OCI-LY3 (cell line): ENCODE measurements at regions not wholly inside any gene's neighbourhood (a gene's known extent, or its start where the extent isn't known, plus 50 kb on each side); places are given as distances from the start of the nearest gene placed in this dataset.

Experiments
- H2AFZ ChIP-seq: fragments of 200-600, 300-600 bp; shearing (Covaris generic); 2 replicates; pipeline ENCODE4 v1.6.0; 2014; ENCODE audit warnings: antibody characterized with exemption, low read depth, low read length
- H3K27ac ChIP-seq: fragments of 200-600, 300-600 bp; sonication (generic); 2 replicates; pipeline ENCODE4 v1.5.1; 2014; ENCODE audit warnings: mild to moderate bottlenecking, low read length, moderate library complexity, mixed read lengths
- H3K27me3 ChIP-seq: fragments of 200-600, 300-600 bp; sonication (generic); 2 replicates; pipeline ENCODE4 v1.6.1; 2014; ENCODE audit warnings: low read depth, low read length, mixed read lengths
- H3K36me3 ChIP-seq: fragments of 200-600, 300-600 bp; sonication (generic); replicated peaks from 2 replicates; pipeline ENCODE3; 2014; ENCODE audit warnings: low read depth, low read length, mixed read lengths
- H3K4me1 ChIP-seq: fragments of 300-600, 200-600 bp; sonication (generic); 2 replicates; pipeline ENCODE4 v1.6.1; 2014; ENCODE audit warnings: low read length, mixed read lengths
- H3K4me2 ChIP-seq: fragments of 200-600, 300-600 bp; sonication (generic); 2 replicates; pipeline ENCODE4 v1.6.1; 2014; ENCODE audit warnings: low read length, mixed read lengths
- H3K4me3 ChIP-seq: fragments of 300-600, 200-600 bp; sonication (generic); 2 replicates; pipeline ENCODE4 v1.5.1; 2014; ENCODE audit warnings: antibody characterized with exemption, mild to moderate bottlenecking, low read length, moderate library complexity
- H3K79me2 ChIP-seq: fragments of 300-600, 200-600 bp; shearing (Covaris generic); 2 replicates; pipeline ENCODE4 v1.6.1; 2014; ENCODE audit warnings: mild to moderate bottlenecking, low read length, mixed read lengths
- H3K9ac ChIP-seq: fragments of 300-600, 200-600 bp; shearing (Covaris generic); 2 replicates; pipeline ENCODE4 v1.6.0; 2014; ENCODE audit warnings: mild to moderate bottlenecking, low read length, moderate library complexity
- H3K9me3 ChIP-seq: fragments of 200-600, 300-600 bp; shearing (Covaris generic); 2 replicates; pipeline ENCODE4 v1.6.1; 2014; ENCODE audit warnings: low read length, mixed read lengths; ENCODE audit not compliant: insufficient read depth
- H4K20me1 ChIP-seq: fragments of 200-600, 300-600 bp; sonication (generic); 2 replicates; pipeline ENCODE4 v1.6.1; 2016; ENCODE audit warnings: low read length, mixed read lengths; ENCODE audit not compliant: insufficient read depth
- EZH2phosphoT487 ChIP-seq: fragments of 200-600 bp; shearing (Covaris generic); IDR thresholded peaks from 2 replicates; pipeline ENCODE4 v1.6.1; 2018; ENCODE audit warnings: antibody characterized with exemption, mixed run types, low read depth
- TF ChIP-seq, protein P1 (sequence below): fragments of 200-600, 300-600 bp; sonication (generic); IDR thresholded peaks from 2 replicates; pipeline ENCODE4 v1.5.1; 2014; ENCODE audit warnings: antibody characterized with exemption, low read length, low read depth

DNA sequence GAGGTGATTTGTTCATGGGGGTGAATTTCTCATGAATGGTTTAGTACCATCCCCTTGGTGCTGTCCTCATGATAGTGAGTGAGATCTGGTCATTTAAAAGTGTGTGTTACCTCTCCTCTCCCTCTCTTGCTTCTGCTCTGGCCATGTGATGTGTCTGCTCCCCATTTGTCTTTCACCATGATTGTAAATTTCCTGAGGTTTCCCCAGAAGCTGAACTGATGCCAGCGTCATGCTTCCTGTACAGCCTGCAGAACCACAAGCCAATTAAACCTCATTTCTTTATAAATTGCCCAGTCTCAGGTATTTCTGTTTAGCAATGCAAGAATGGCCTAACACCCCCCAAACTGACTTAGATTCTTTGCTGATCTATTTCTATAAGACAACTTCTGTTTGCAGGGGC, 249.4 kb upstream of the B3GALT2 start:
- no peaks in the 10 kb centered on the region for H3K27me3 ChIP-seq
- peaks cover 11% of the 10 kb centered on the region for H3K4me1 ChIP-seq
- peaks cover 26% of the 10 kb centered on the region; the same call in 1 of the 2 replicates for H3K9me3 ChIP-seq
- H2AFZ ChIP-seq = no peak overlapping the region
- no peak for TF ChIP-seq EZH2phosphoT487
- TF ChIP-seq, protein P1, sequence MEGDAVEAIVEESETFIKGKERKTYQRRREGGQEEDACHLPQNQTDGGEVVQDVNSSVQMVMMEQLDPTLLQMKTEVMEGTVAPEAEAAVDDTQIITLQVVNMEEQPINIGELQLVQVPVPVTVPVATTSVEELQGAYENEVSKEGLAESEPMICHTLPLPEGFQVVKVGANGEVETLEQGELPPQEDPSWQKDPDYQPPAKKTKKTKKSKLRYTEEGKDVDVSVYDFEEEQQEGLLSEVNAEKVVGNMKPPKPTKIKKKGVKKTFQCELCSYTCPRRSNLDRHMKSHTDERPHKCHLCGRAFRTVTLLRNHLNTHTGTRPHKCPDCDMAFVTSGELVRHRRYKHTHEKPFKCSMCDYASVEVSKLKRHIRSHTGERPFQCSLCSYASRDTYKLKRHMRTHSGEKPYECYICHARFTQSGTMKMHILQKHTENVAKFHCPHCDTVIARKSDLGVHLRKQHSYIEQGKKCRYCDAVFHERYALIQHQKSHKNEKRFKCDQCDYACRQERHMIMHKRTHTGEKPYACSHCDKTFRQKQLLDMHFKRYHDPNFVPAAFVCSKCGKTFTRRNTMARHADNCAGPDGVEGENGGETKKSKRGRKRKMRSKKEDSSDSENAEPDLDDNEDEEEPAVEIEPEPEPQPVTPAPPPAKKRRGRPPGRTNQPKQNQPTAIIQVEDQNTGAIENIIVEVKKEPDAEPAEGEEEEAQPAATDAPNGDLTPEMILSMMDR = no peak
- H4K20me1 ChIP-seq = no peaks in the 10 kb centered on the region
- no peak overlapping the region for H3K4me3 ChIP-seq
- peaks cover 9% of the 10 kb centered on the region for H3K36me3 ChIP-seq
- H3K27ac ChIP-seq = no peak overlapping the region
- no peaks in the 10 kb centered on the region for H3K79me2 ChIP-seq
- H3K4me2 ChIP-seq = no peak overlapping the region
- no peak overlapping the region for H3K9ac ChIP-seq

DNA sequence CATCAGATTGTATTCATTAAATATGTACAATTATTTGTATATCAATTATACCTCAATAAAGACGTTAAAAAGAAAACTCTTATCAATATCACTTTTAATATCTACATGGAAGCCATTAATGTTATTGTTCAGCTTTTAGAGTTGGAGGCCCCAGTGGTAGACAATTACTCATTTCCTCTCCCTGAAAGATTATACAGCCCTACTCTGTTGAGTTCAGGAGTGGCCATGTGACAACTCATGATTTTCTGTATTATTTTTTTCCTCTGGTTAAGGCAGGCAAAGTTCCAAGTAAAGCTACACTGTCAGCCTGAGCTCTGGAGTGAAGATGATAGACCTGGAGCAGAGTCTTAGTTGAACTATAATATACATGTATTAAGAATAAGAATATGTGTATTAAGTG, 247.9 kb upstream of the B3GALT2 start:
- Histone ChIP-seq H2AFZ (no peak overlapping the region), H3K27ac (no peak overlapping the region), H3K4me1 (peaks cover 11% of the 10 kb centered on the region), H3K9me3 (peaks cover 26% of the 10 kb centered on the region; the same call in 1 of the 2 replicates), H3K36me3 (peaks cover 9% of the 10 kb centered on the region), H4K20me1 (no peaks in the 10 kb centered on the region), H3K27me3 (no peaks in the 10 kb centered on the region), H3K4me3 (no peak overlapping the region), H3K79me2 (no peaks in the 10 kb centered on the region), H3K4me2 (no peak overlapping the region), H3K9ac (no peak overlapping the region)
- TF ChIP-seq EZH2phosphoT487 = no peak
- TF ChIP-seq, protein P1 = no peak

DNA sequence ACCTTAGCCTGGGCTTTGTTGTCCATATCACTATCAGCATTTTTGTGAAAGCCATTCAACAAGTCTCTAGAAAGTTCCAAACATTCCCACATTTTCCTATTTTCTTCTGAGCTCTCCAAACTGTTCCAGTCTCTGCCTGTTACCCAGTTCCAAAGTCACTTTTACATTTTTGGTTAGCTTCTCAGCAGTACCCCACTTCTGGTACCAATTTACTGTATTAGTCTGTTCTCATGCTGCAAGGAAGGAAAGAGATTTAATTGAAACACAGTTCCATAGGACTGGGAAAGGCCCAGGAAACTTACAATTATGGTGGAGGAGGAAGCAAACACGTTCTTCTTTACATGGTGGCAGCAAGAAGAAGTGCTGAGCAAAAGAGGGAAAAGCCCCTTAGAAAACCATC, 247.2 kb upstream of the B3GALT2 start:
- H3K9ac ChIP-seq = no peak overlapping the region
- H4K20me1 ChIP-seq = no peaks in the 10 kb centered on the region
- TF ChIP-seq EZH2phosphoT487 = no peak
- TF ChIP-seq, protein P1 = no peak
- H3K27me3 ChIP-seq = no peaks in the 10 kb centered on the region
- no peak overlapping the region for H3K4me2 ChIP-seq
- peaks cover 26% of the 10 kb centered on the region; the same call in 1 of the 2 replicates for H3K9me3 ChIP-seq
- no peak overlapping the region for H2AFZ ChIP-seq
- H3K27ac ChIP-seq = no peak overlapping the region
- H3K4me1 ChIP-seq = peaks cover 6% of the 10 kb centered on the region
- H3K4me3 ChIP-seq = no peak overlapping the region
- H3K79me2 ChIP-seq = no peaks in the 10 kb centered on the region
- peaks cover 9% of the 10 kb centered on the region for H3K36me3 ChIP-seq

DNA sequence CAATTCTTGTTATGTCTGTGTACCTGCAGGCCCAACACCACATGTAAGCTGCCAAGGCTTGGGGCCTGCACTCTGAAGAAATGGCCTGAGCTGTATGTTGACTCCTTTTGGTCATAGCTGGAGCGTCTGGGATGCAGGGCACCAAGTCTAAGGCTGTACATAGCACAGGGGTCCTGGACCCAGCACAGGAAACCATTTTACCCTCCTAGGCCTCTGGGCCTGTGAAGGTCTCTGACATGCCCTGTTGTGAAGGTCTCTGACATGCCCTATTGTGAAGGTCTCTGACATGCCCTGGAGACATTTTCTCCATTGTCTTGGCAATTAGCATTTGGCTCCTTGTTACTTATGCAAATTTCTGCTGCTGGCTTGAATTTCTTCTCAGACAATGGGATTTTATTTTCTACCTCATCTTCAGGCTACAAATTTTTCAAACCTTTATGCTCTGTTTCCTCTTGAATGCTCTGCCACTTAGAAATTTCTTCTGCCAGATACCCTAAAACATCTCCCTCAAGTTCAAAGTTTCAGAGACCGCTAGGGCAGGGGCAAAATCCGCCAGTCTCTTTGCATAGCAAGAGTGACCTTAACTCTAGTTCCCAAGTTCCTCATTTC, 246.7 kb upstream of the B3GALT2 start:
- Histone ChIP-seq H3K9me3 (peaks cover 26% of the 10 kb centered on the region; the same call in 1 of the 2 replicates), H3K4me2 (no peak overlapping the region), H3K4me3 (no peak overlapping the region), H3K36me3 (peaks cover 9% of the 10 kb centered on the region), H4K20me1 (no peaks in the 10 kb centered on the region), H3K27ac (no peak overlapping the region), H3K4me1 (0 out of 2 replicates have a peak, but pooled peaks cover 1% of the 10 kb centered on the region), H3K27me3 (no peaks in the 10 kb centered on the region), H3K9ac (no peak overlapping the region), H3K79me2 (no peaks in the 10 kb centered on the region), H2AFZ (no peak overlapping the region)
- TF ChIP-seq EZH2phosphoT487 = no peak
- TF ChIP-seq, protein P1 = no peak
